HG03039 (cell line): ENCODE measurements at regions not wholly inside any gene's neighbourhood (a gene's known extent, or its start where the extent isn't known, plus 50 kb on each side); places are given as distances from the start of the nearest gene placed in this dataset.
"Not testable (repeated sequence)": the region's sequence is repeated elsewhere in the genome, so short reads cannot be mapped to it uniquely, and the experiment has no call there.

ENCODE experiments used
- ATAC-seq: cut with Tn5 transposase; IDR thresholded peaks from one replicate; pipeline ENCODE4 v1.9.1; 2021; ENCODE audit warnings: mild to moderate bottlenecking, moderate library complexity; ENCODE audit not compliant: unreplicated experiment

DNA sequence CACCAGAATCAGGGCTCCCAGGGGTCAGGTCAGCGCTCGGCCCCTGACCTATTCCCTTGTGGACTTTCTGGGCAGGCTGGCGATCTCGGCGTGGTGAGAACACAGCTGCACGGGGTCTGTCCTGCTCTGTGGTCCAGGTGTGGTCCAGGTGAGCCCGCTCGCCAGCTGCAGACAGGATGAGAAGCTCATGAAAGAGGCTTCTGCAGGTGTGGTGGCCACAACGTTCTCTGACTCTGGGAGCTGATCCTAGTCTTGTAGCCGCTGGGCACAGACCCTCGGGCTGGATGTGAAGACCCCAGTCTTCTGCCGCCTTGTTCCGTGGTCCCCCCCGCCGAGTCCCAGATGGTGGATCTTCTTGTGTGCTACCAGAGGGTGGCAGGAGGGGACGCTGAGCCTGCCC, 129.7 kb downstream of the RTP5 start:
- ATAC-seq = no peak

DNA sequence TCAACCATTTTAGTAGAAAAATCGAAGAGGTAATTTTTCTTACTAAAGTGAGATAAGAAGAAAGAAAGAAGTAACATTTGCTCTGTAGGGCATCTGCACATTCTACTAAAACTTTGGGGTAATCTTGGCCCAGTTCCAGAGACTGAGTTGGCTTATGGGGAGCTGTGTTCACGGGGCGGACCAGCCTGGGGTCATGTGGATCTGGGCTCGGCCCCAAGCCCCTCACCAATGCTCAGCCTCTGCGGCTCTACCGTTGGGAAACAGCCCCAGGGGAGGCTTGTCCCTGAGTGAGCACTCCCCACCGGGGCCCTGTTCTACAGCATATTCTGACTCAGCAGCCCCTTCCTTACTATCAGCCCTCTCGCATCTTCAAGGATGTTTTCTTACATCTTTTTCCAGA, 132.3 kb downstream of the RTP5 start:
- no peak for ATAC-seq

DNA sequence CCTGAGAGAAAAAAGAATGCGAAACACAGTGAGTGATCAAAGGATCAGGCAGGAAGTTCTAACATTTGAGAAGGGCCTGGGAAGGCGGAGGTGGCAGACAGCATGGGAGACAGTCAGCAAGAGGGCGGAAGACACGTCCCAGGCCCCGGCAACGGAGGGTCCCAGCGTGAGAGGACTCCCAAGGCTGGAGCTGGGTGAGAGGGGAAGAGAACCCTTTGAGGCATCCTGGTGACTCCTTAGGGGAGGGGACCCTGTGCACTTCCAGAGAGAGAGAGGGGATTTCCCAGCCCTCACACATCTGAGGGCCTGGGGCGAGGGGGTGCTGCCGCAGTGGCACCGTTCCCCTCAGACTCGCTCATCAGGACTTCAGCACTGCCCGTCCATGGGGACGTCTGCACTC, 133.4 kb downstream of the RTP5 start:
- ATAC-seq = no peak

DNA sequence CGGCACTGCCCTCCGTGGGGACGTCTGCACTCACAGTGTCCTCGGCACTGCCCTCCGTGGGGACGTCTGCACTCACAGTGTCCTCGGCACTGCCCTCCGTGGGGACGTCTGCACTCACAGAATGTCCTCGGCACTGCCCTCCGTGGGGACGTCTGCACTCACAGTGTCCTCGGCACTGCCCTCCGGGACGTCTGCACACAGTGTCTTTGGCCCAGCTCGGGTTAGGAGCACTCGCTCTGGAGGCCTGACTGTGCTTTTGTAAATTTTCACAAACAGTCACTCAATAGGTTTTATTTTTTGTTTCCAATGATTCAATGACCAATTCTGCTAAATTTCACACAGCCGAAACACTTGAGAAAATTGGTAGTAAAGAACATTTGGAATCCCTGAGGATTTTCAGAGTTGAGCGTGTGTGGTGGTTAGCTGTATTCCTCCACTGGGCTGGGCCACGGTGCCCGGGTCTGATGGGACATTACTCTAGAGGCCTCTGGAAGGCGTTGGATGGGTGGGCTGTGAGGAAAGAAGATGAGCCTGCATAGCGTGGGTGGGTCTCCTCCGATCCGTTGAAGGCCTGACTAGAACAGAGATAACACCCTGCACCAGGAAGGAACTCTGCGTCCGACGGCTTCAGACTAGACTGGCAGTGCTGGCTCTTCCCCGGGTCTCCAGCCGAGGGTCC, 134.8 kb downstream of the RTP5 start:
- no peak for ATAC-seq

DNA sequence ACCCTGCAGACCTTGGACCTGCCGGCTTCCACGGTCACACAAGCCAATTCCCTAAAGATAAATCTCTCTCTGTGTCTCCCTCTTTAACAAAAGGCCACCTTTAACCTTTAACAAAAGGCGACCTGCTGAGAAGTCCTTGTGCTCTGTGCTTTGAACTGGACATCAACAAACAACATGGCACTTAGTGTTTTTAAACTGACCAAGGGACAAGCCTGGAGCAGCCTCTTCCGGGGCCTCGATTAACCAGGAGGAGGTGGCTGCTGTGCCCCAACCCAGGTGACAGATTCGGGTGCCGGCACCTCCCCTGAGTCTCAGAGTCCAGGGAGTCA, 135.3 kb downstream of the RTP5 start:
- no peak for ATAC-seq

DNA sequence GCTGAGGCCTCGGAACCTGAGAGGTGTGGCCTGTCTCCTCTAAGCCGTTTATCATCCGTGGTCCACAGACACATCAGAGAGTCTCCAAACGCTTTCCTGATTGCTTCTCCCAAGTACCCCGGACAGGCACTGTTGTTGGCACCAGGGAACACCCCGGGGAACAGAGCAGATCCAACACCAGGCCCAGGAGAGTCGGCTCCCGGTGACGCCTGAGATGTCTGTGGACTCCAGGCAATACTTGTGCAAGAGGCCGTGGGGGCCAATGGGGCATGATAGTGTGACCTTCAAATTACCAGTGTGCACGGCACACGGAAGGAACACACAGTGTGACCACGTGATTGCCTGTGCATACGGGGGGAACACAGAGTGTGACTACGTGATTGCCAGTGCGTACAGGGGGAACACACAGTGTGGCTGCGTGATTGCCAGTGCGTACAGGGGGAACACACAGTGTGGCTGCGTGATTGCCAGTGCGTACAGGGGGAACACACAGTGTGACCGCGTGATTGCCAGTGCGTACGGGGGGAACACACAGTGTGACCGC, 136.6 kb downstream of the RTP5 start:
- not testable (repeated sequence) for ATAC-seq

- not testable (repeated sequence) for ATAC-seq
Measured at GRCh38 chr2:242008908-242009307, 139.4 kb downstream of the RTP5 start.

GRCh38 chr2:242009846-242010245, 140.3 kb downstream of the RTP5 start:
- not testable (repeated sequence) for ATAC-seq

DNA sequence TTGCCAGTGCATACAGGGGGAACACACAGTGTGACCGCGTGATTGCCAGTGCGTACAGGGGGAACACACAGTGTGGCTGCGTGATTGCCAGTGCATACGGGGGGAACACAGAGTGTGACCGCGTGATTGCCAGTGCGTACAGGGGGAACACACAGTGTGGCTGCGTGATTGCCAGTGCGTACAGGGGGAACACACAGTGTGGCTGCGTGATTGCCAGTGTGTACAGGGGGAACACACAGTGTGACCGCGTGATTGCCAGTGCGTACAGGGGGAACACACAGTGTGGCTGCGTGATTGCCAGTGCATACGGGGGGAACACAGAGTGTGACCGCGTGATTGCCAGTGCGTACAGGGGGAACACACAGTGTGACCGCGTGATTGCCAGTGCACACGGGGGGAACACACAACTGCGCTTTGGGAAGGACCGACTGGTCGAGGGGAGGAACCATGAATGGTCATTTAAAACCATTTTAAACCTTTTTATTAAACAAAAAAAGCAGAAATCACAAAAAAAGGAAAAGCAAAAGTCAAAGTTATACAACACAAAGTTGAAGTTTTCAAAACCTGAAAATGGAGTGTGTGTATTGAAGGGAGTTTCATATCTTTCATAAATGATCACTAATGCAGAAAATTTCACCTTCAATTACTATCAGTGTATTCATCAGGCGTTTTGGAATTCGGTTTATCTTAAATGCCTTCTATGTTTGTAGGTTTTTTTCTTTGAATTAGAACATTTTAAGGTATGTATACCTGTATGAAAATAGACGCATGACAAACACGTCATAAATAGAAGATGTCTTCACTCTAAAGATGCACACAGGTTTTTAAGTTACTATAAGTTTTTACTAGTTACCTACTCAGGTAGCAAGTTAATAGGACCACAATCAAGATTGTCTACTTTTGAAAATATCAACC, 141.0 kb downstream of the RTP5 start:
- not testable (repeated sequence) for ATAC-seq

DNA sequence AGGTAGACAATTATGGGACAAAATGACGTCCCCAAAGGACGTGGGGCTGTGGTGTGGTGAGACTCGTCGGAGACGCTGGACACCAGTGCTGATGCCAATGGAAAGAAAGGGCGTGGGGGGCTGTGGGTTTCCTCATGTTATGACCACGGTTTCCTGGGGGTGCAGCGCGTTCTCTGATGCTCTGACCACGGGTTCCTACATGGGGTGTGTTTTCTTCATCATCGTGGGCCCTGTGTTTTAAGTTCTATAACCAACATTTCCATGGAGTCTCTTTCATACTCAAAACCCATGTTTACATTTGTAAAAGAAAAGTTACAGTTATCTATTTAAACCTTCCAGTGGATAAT, 141.6 kb downstream of the RTP5 start:
- no peak for ATAC-seq

DNA sequence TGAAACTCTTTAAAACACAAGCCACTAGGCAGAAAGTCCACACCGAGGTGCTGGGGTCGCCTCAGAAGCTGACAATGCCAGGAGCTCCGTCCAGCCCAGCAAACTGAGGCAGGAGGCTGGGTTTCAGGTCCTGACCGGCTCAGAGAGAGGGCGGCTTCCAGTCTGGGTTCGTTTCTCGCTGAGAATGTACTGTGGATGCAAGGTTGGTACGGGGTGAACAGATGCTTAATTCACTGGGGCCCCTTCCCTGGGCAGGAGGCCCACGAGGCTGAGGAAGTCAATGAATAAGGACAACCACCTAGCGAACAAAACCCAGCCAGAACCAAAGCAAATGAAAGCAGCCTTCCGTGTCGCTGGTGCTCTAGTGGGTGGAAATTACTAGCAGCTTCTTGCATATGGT, 142.0 kb downstream of the RTP5 start:
- ATAC-seq = no peak

DNA sequence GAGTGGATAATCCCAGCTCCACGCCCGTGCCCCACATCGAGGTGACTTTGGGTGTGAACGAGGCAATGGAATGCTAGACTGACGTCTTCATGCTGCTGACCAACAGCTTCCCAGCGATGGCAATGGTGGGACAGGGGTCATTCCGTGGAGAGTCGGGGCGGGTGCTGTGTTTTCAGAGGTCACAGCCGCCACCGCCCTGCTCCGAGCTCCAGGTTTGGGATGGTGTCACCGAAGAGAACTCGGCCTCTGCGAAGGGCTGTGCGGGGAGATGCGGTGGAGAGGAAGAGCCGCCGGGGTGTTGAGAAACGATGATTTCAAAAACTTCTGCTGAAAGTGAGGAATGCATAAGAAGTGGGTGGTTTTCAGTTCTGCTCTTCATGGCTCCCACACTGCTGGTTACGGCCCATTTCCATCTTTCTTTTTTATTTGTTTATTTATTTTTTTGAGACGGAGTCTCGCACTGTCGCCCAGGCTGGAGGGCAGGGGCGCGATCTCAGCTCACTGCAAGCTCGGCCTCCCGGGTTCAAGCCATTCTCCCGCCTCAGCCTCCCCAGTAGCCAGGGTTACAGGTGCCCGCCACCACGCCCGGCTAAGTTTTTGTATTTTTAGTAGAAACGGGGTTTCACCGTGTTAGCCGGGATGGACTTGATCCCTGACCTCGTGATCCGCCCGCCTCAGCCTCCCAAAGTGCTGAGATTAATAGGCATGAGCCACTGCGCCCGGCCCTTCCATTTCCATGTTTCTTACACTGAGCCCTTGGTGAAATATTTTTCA, 142.6 kb downstream of the RTP5 start:
- no peak for ATAC-seq

DNA sequence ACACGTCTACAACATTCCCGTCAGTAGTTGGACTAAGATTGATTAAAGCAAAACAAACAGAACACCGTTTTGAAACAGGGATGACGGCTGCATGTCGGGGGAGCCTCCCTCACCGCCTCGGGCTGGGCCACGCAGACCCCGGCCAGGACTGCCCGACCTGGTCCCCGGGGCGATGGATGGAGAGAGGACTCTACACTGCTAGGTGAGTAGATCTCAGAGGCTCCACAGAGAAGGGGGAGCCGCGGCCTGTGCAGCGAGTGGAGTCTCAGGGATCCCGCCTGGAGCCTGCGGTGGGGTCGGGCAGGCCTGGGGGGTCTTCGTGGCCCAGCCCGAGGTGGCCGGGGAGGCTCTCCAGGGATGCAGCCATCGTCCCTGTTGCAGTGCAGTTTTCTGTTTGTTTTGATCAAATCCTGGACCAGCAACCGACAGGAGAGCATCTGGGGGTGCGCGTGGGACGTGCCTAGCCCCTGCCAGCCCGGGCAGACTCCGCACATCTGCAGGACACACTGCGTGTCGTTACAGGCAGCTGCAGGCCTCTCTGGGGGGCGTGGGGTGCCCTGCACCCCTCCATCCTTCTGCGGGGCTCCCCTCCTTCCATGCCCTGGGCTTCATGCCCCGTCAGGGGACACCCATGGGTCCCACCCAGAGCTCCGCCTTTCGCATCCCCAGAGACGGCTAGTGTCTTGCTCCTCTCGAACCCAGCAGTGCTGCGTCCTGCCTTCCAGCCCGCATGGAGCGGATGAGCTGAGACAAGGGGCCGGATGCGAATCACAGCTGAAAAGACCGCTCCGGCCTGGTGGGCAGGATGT, 143.6 kb downstream of the RTP5 start:
- ATAC-seq = no peak

- no peak for ATAC-seq
Measured at GRCh38 chr2:242013771-242014170, 144.2 kb downstream of the RTP5 start.

DNA sequence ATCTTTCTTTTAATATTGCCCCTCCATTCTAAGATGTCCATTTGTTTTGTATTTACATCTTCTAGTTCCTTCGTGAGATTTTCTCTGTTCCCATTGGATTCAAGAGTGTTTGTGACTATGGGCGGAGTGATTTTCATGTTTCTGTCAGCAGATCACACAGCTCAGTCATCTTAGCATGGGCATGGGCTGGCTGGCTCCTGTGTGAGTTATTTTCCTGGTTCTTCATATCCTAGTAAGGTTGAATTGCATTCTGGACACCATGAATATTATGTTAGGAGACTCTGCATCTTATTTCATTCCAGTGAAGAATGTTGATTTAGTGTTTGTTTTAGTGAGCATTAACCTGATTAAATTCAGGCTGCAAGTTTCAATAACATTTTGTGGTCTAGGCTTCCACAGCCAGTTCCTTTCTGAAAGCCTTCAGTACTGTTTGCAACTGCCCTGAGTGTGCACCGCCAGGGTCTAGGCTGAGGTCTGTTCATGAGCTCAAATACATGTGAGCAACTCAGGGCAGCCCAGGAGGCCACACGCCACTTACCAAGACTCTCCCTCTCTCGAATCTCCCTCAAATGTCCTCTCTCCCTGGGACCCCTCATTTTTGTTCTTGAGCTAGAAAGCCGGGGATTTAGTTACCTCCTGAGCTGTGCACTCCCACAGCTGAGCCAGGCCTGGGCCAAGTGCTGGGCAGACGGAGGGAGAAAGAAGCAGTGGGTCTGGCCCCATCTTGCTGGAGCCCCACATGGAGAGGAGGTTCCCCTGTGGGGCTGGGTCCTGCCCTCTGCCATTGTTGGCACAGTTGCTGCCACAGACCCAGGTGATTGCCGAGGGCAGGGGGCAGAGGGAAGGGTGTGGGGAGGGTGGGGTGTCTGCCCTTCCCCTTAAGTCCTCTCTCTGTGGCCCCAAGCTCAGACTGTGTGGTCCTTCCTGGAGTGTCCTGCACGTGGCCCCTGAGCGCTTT, 145.9 kb downstream of the RTP5 start:
- no peak for ATAC-seq

DNA sequence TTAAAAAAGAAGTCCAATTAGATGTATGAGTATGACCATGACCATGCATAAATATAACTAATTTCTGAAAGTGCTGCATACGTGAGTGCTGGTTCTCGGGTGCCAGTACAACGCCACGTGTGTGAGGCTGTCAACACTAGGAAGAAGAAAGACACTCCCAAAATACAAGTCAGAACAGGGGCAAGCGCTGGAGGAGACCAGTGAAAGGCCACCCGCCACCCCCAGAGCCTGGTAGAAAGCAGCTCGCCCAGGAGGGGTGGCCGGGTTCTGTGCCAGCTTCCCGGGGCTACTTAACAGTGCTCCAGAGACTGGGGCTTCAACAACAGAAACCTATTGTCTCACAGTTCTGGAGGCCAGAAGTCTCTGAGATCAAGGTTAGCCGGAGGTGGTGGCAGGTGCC, 147.6 kb downstream of the RTP5 start:
- ATAC-seq = no peak

DNA sequence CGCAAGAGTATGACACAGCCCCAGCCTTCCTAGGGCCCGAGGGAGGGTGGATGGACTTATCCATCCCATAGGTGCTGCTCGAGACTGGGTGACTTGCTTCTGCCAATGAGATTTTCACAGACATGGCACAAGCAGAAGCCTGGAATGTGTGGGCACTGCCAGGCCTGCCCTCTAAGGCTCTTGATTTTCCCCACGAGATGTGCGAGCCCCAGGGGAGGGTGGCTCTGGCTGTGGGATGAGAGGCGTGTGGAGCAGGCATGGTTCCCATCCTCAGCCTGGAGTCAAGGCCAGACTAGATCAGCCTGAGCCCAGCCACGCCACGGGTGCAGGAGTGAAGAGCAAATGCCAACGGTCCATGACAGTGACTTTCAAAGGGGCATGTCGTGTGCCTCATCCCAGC, 148.9 kb downstream of the RTP5 start:
- ATAC-seq = not testable (repeated sequence)

DNA sequence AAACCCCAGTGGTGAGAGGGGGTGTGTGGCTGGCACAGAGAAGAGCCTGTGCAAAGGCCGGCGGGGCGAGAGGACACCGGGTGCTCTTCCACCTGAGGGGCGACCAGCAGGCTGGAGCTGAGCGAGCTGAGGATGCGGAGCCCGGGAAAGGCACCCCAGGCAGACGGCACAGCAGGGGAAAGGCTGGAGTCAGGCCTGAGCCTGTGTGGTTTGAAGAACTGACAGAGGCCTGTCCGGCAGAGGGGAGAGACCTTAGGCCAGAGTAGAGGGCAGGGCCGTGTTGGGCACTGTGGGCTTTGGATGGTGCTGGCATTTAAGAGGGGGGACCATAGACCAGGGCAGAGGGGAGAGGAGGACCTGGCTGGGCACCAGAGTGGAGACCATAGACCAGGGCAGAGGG, 149.8 kb downstream of the RTP5 start:
- no peak for ATAC-seq

DNA sequence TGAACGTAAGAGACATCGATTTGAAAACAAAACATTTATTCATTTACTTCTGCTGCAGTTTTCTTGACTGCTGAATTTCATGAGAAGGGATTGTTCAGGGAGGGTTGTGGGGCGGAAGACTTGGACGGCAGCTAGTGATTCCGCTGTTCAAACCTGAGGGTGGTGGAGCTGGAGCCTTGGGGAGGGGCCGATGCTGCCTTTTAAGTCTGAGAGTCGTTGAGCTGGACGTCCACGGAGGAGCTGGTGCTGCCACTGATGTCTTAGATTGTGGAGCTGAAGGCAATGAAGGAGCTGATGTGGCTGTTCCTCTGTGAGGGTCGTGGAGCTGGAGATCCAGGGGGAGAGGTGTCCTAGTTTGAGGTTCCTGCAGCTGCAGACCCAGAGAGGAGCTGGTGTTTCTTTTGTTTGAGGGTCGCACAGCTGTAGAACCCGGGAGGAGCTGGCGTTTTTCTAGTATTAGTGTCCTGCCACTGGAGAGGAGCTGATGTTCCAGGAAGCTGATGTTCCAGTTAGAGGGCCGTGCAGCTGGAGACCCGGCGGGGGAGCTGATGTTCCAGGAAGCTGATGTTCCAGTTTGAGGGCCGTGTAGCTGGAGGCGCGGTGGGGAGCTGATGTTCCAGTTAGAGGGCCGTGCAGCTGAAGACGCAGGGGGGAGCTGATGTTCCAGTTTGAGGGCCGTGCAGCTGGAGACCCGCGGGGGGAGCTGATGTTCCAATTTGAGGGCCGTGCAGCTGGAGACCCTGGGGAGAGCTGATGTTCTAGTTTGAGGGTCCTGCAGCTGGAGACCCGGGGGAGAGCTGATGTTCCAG, 150.9 kb downstream of the RTP5 start:
- ATAC-seq = no peak
